ENCODE measurements at regions not wholly inside any gene's neighbourhood (a gene's known extent, or its start where the extent isn't known, plus 50 kb on each side); places are given as distances from the start of the nearest gene placed in this dataset.

DNA sequence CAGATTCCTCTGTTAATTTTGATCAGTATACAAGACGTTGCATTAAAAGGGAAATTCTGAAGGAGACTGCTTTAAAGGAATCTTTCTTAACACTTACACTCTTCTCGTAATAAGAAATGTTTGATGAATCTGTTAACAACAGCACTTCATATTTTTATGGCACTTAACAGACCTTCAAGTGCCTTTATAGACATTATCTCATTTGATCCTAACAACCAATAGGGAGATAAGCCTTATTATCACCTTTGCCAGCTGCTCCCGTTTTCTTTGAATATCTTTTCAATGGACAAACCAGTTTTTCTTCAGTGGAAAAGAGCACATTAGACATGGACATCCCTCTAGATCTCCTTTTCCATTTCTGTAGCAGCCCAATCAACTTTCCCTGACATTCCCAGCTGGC, 653.0 kb upstream of the FAM98A start:
- no peak overlapping the region for H3K4me3 ChIP-seq
- no peaks in the 10 kb centered on the region for H3K27me3 ChIP-seq
- H3K27ac ChIP-seq: no peak overlapping the region
- TF ChIP-seq, protein P1, sequence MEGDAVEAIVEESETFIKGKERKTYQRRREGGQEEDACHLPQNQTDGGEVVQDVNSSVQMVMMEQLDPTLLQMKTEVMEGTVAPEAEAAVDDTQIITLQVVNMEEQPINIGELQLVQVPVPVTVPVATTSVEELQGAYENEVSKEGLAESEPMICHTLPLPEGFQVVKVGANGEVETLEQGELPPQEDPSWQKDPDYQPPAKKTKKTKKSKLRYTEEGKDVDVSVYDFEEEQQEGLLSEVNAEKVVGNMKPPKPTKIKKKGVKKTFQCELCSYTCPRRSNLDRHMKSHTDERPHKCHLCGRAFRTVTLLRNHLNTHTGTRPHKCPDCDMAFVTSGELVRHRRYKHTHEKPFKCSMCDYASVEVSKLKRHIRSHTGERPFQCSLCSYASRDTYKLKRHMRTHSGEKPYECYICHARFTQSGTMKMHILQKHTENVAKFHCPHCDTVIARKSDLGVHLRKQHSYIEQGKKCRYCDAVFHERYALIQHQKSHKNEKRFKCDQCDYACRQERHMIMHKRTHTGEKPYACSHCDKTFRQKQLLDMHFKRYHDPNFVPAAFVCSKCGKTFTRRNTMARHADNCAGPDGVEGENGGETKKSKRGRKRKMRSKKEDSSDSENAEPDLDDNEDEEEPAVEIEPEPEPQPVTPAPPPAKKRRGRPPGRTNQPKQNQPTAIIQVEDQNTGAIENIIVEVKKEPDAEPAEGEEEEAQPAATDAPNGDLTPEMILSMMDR (IDR thresholded peaks at IDR 0.05): no peak
- intact Hi-C loops (cut with DNase I): no loop called here
- DNase-seq (no peak), ATAC-seq (no peak)
- H3K36me3 ChIP-seq: no peaks in the 10 kb centered on the region
- WGBS, 2 donors: 44 to 45% methylated on average over 3 of the region's 3 CpGs
- no peaks in the 10 kb centered on the region for H3K4me1 ChIP-seq
- H3K9me3 ChIP-seq: no peaks in the 10 kb centered on the region

DNA sequence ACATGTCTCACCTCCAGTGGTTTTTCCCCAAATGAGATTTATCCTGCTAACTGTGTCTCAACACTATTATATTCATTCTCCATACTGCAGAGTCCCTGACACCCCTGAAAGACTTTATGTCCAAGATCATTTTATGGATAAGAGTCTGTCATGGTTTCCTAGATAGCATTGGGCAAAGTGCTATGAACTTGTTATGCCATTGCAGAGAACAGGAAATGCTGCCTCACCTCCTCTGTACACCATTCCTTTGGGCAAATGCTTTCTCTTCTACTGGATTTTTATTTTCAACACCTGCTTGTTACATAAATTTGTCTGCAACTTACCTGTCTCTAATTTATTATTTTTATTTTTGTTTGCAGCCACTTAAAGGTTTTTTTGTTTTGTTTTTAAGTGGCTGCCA, 652.5 kb upstream of the FAM98A start:
- no peak overlapping the region for H3K27ac ChIP-seq
- H3K4me1 ChIP-seq: no peaks in the 10 kb centered on the region
- TF ChIP-seq, protein P1 (IDR thresholded peaks at IDR 0.05): no peak
- no peak for DNase-seq
- no peaks in the 10 kb centered on the region for H3K36me3 ChIP-seq
- H3K4me3 ChIP-seq: no peak overlapping the region
- no peaks in the 10 kb centered on the region for H3K27me3 ChIP-seq
- intact Hi-C loops (cut with DNase I): no loop called here
- no peak for ATAC-seq
- no peaks in the 10 kb centered on the region for H3K9me3 ChIP-seq

DNA sequence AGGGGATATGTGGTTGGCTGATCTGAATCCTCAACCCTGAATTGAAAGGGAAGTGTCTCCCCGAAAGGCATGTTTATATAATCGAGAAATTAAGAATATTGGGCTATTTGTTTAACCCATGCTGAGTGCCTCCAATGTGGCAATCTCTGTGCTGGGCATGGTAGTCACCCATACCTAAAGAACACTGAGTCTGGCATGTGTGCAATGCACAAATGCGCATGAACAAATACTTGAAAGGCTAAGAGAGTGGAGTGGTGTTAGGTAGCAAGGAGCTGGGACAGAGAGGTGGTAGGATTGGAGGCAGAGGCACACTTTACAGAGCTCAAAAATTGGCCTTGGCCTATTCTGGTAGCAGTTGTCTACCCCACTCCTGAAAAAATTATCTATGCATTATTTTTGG, 645.1 kb upstream of the FAM98A start:
- no peak overlapping the region for H3K27ac ChIP-seq
- TF ChIP-seq, protein P1 (IDR thresholded peaks at IDR 0.05): no peak
- 83 to 86% methylated on average over 3 of the region's 3 CpGs for WGBS, 2 donors
- intact Hi-C loops (cut with DNase I): loop anchor here in 1 of 10 donors (5.0 kb wide), 1 partner anchor 238 kb away; no protein-coding TSS in a partner anchor
- H3K4me1 ChIP-seq: no peaks in the 10 kb centered on the region
- H3K36me3 ChIP-seq: no peaks in the 10 kb centered on the region
- DNase-seq: no peak
- peaks cover 0 to 1% (median 0%) of the 10 kb centered on the region in 11 donors for H3K9me3 ChIP-seq
- no peak overlapping the region for H3K4me3 ChIP-seq
- ATAC-seq: no peak
- no peaks in the 10 kb centered on the region for H3K27me3 ChIP-seq

DNA sequence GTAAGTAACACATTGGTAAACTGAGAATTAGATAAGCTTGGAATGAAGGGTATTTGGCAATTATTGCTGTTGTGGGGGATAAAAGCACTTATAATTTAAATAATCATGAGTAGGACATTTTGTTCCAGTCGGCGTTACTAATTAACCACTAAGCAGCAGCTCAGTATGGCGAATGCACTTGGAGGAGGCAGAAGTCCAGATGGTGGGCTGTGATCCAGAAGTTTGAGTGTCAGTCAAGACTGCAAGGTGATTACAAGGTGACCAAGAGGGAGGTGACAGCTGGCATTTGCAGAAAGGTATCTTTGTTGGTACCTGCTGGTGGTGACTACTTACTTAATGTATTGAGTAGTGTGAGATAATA, 643.6 kb upstream of the FAM98A start:
- H3K27me3 ChIP-seq: no peaks in the 10 kb centered on the region
- H3K4me1 ChIP-seq: no peaks in the 10 kb centered on the region
- H3K27ac ChIP-seq: no peak overlapping the region
- H3K36me3 ChIP-seq: no peaks in the 10 kb centered on the region
- 27 to 32% methylated on average over 3 of the region's 3 CpGs for WGBS, 2 donors
- no peak overlapping the region for H3K4me3 ChIP-seq
- intact Hi-C loops (cut with DNase I): loop anchor here in 1 of 10 donors (5.0 kb wide), 1 partner anchor 240 kb away; no protein-coding TSS in a partner anchor
- peaks cover 0 to 6% (median 0%) of the 10 kb centered on the region in 11 donors for H3K9me3 ChIP-seq
- ATAC-seq: no peak
- no peak for DNase-seq
- TF ChIP-seq, protein P1 (IDR thresholded peaks at IDR 0.05): no peak

Measured in heart right ventricle (tissue), 16 donors.